ENCODE measurements at regions not wholly inside any gene's neighbourhood (a gene's known extent, or its start where the extent isn't known, plus 50 kb on each side); places are given as distances from the start of the nearest gene placed in this dataset.

- no peak for TF ChIP-seq CTCF (IDR thresholded peaks at IDR 0.05)
- TF ChIP-seq ZFX (IDR thresholded peaks at IDR 0.05; ENCODE audit: borderline replicate concordance): no peak
Measured at GRCh38 chr1:60591583-60591982, 490.8 kb upstream of the NFIA start.
